PFSK-1 (cell line): ENCODE measurements at regions not wholly inside any gene's neighbourhood (a gene's known extent, or its start where the extent isn't known, plus 50 kb on each side); places are given as distances from the start of the nearest gene placed in this dataset.

Experiments used
- POLR2AphosphoS5 ChIP-seq: IDR thresholded peaks from 2 replicates; pipeline ENCODE4 v1.6.1; 2012; ENCODE audit warnings: low read depth, mild to moderate bottlenecking, control low read depth, low read length, moderate library complexity
- REST ChIP-seq, 2 experiments: IDR thresholded peaks; 2 replicates each; pipeline versions ENCODE4 v1.6.1 to v1.8.0; 2011 to 2012; ENCODE audit warnings: low read depth in 2 of 2, low read length in 2 of 2, control low read depth in 1 of 2, inconsistent platforms in 1 of 2, mild to moderate bottlenecking in 1 of 2, moderate library complexity in 1 of 2; ENCODE audit not compliant: insufficient read depth in 1 of 2
- SIN3A ChIP-seq: IDR thresholded peaks from 2 replicates; pipeline ENCODE4 v1.6.1; 2012; ENCODE audit warnings: mild to moderate bottlenecking, low read length, moderate library complexity, borderline replicate concordance; ENCODE audit not compliant: insufficient read depth
- TAF1 ChIP-seq: IDR thresholded peaks from 2 replicates; pipeline ENCODE4 v1.6.1; 2012; ENCODE audit warnings: low read length, control low read depth, borderline replicate concordance; ENCODE audit not compliant: insufficient read depth

GRCh38 chr4:164212714-164213113 lies 541.2 kb upstream of the SMIM31 start:
- TF ChIP-seq POLR2AphosphoS5 (no peak), REST (IDR thresholded peaks at IDR 0.05; ENCODE audit: insufficient read depth in 1 of 2, low read depth in 2 of 2, low read length in 2 of 2) (no peak), SIN3A (no peak), TAF1 (no peak)
